Astrocyte of the spinal cord (primary cell): ENCODE measurements at regions not wholly inside any gene's neighbourhood (a gene's known extent, or its start where the extent isn't known, plus 50 kb on each side); places are given as distances from the start of the nearest gene placed in this dataset.

Experiments used
- DNase-seq: peaks from one replicate; pipeline ENCODE4 v3.0.0; 2011; ENCODE audit warnings: low read depth, low spot score
- H3K4me3 ChIP-seq: 2 replicates; pipeline ENCODE4 v1.5.1; 2011; ENCODE audit warnings: low read depth, mild to moderate bottlenecking, low read length, moderate library complexity
- CTCF ChIP-seq: IDR thresholded peaks from 2 replicates; pipeline ENCODE4 v1.5.1; 2012; ENCODE audit warnings: low read depth, mild to moderate bottlenecking, low read length, inconsistent platforms
- in situ Hi-C: cut with HindIII; loops from 2 replicates; pipeline ENCODE4 v1.10.0; 2017; ENCODE audit warnings: low sequenced_read_pairs

- no peak for TF ChIP-seq CTCF
- no peak for DNase-seq
- no peak overlapping the region for H3K4me3 ChIP-seq
- in situ Hi-C loops = no loop called here
Measured at GRCh38 chr6:97726378-97726777, 443.4 kb upstream of the MMS22L start.

- in situ Hi-C loops = no loop called here
- no peak overlapping the region for H3K4me3 ChIP-seq
- no peak for TF ChIP-seq CTCF
- no peak for DNase-seq
Measured at GRCh38 chr6:97732045-97732444, 449.0 kb upstream of the MMS22L start.

GRCh38 chr6:97757575-97757974 is 474.6 kb upstream of the MMS22L start:
- in situ Hi-C loops = no loop called here
- no peak overlapping the region for H3K4me3 ChIP-seq
- DNase-seq = no peak
- no peak for TF ChIP-seq CTCF

GRCh38 chr6:97765461-97765860 is 482.4 kb upstream of the MMS22L start:
- peak; percentile 52 for DNase-seq
- no peak overlapping the region for H3K4me3 ChIP-seq
- in situ Hi-C loops = no loop called here
- TF ChIP-seq CTCF = no peak

GRCh38 chr6:97771372-97771771 is 488.4 kb upstream of the MMS22L start:
- no peak for TF ChIP-seq CTCF
- no peak for DNase-seq
- in situ Hi-C loops = no loop called here
- H3K4me3 ChIP-seq = no peak overlapping the region

- DNase-seq = no peak
- in situ Hi-C loops = no loop called here
- no peak overlapping the region for H3K4me3 ChIP-seq
- no peak for TF ChIP-seq CTCF
Measured at GRCh38 chr6:97775012-97775411, 492.0 kb upstream of the MMS22L start.
